ENCODE measurements at regions not wholly inside any gene's neighbourhood (a gene's known extent, or its start where the extent isn't known, plus 50 kb on each side); places are given as distances from the start of the nearest gene placed in this dataset.

- no peak for TF ChIP-seq CTCF (IDR thresholded peaks at IDR 0.05)
- no peak for TF ChIP-seq POLR2A (IDR thresholded peaks at IDR 0.05)
These were observed 219.7 kb upstream of the BTG1 start for GRCh38 chr12:92365333-92365732.

Measured in thyroid gland (tissue), 4 donors.